ENCODE measurements at regions not wholly inside any gene's neighbourhood (a gene's known extent, or its start where the extent isn't known, plus 50 kb on each side); places are given as distances from the start of the nearest gene placed in this dataset.

GRCh38 chr1:194181845-194182244 lies 995.4 kb upstream of the B3GALT2 start:
- TF ChIP-seq POLR2A (IDR thresholded peaks at IDR 0.05; ENCODE audit: borderline replicate concordance, extremely low read depth, insufficient read depth, insufficient read length), result no peak
- TF ChIP-seq CTCF (IDR thresholded peaks at IDR 0.05 in 2 of 3, conservative IDR thresholded peaks at IDR 0.05 in 1 of 3; ENCODE audit: borderline replicate concordance in 1 of 3, insufficient read depth in 1 of 3, low read depth in 2 of 3, low read length in 2 of 3), result no peak
- no peak for TF ChIP-seq EGR1 (IDR thresholded peaks at IDR 0.05; ENCODE audit: low read depth)

Measured in HCT116 (cell line).